NCI-H2171 (cell line): ENCODE measurements at regions not wholly inside any gene's neighbourhood (a gene's known extent, or its start where the extent isn't known, plus 50 kb on each side); places are given as distances from the start of the nearest gene placed in this dataset.

Experiments used
- DNase-seq: peaks from one replicate; lab custom pipeline; 2025; lab: John Stamatoyannopoulos, UW

DNA sequence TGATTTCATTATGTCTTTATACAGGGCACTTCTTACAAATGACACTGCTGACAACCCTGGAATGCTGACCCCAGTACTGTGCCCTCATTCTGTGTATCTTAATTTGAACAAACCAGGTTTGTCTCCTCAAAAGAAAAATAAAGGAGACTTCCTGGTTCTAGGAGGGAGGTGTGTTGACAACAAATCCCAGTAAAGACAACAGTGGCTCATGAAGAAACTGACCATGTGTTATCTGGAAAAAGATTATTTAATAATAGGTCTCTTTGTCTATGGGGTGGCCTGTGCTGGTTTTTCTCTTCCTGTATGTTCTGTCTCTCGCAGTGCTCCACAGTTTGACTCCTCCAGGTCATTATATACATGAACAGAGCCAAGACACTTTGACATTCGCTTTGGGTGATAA, 454.6 kb downstream of the LMO4 start:
- DNase-seq = no peak

GRCh38 chr1:87785386-87785785, 456.7 kb downstream of the LMO4 start:
- no peak for DNase-seq

- no peak for DNase-seq
Observed at GRCh38 chr1:87786229-87786628, 457.5 kb downstream of the LMO4 start.

- DNase-seq = no peak
Observed at GRCh38 chr1:87786861-87787545, 458.3 kb downstream of the LMO4 start.

GRCh38 chr1:87787551-87787950, 458.9 kb downstream of the LMO4 start:
- no peak for DNase-seq

DNA sequence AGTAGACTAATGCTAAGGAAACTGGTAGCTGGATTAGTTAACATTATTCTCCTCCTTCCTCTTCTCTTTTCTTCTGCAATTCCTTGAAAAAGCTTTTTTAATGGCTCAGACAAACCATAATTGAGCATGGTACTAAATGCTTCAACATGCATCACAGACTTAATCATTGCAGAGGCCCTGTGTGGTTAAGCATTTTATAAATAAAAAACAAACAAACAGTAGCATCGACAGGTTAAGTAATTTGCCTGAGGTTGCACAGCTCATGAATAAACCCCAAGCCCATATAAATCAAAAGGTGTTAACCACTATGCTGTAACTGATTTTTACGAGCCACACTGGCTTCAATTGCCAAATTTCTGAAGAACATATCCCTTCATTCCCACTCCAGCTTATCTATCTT, 462.1 kb downstream of the LMO4 start:
- DNase-seq = no peak

DNA sequence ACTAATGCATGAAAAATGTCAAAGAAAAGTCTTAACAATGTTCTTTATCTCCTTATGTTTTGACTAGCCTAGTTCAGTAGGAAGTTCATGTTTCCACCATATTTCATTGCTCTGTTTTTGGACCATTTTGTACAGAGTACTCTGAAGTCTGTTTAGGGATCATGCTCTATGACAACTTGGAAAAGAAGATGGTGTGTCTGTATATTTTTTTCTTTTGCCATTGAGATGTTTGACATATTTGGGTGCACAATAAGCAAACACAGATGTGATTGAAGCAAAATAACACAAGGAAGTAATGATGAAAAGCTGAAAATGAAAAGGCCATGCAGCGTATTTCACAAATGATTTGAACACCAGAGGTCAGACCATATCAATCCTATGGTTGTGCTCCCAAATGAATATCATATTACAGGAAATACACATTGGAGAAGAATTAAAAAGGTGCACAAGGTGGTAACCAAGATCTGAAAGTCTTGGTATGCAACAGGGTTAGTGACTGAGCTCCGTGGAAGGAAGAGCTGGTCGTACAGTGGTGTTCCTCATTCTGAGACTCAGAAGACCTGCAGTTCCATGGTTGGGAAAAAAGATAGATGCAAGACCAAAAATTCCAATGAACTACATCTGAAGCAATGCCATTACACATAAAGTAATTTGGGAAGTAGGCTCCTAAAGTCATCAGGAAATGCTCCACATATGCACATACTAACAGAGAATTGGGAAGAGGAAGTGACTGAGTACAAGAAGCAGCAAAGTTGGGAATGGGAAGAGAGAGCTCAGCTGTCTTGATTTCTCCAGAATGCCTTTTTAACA, 463.5 kb downstream of the LMO4 start:
- no peak for DNase-seq

DNA sequence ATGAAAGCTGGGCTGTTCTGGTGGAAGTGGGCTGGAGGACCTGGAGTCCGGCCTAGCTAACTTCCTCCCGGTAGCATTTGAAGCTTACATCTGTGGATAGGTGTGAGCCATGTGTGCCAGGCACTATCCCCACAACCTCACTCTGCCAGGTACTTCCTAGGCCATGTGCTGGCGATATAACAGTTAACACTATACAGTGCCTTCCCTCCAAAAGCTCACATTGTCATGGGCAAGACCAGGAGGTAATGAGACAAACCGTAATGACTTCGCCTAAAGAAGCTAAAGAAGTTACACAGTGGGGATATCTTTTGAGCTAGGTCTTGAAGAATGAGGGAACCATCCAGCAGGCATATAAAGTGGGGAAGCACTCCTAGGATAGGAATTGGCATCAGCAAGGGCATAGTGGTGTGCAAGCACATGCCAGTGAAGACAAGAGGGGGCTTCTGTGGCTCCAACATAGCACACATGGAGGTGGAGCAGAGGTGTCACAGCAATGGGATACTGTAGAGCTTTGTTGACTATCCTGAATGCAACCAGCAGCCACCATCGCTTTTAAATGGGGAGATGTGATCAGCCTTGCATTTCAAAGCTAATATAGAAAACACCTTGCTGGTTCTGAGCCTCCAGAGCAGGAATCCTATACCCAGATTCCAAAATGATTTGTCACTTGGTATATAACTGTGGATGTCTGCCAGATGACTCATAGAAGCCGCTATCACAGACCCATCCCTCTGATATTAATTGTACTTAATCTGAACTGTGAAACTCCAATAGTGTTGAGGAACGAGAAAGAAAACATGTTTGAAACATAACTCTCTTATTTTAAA, 466.3 kb downstream of the LMO4 start:
- no peak for DNase-seq

GRCh38 chr1:87795615-87796337, 467.1 kb downstream of the LMO4 start:
- no peak for DNase-seq

DNA sequence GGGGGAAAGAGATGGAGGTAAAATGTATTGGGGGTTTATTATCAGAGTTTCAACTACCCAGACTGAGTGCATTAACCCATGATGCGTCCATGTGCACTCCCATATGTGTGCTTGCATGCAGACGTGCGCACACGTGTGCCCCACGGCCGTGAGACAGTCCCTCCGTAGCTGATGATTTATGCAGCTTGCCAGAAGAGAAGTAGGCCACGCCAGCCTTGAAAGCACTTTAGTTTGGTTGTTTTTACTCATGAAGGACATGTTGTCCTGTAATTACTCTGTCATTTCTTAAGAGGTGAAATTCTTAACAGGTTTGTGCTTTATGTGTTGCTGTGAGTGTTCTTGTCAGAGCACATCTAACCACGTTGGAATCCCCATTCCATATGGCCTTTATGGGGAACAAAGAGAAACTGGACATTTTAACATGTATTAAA, 467.8 kb downstream of the LMO4 start:
- DNase-seq = no peak

DNA sequence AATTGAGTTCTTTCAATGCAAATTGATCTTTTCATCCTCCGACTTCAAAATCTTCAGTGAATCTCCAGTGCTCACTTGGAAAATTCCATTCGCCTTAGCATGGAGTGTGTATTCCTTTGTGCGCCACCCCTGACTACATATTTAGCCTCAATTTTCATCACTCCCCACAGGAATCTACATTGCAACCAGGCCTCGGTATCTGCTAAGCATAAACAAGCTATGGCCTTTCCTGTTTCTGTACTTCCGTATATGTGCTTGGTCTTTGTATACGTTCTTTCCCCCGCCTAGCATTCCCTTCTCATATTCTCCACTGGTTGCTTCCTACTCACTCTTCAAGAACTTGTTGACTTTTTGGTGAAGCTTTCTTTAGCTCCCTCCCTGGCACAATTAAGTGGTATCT, 470.8 kb downstream of the LMO4 start:
- DNase-seq = no peak

DNA sequence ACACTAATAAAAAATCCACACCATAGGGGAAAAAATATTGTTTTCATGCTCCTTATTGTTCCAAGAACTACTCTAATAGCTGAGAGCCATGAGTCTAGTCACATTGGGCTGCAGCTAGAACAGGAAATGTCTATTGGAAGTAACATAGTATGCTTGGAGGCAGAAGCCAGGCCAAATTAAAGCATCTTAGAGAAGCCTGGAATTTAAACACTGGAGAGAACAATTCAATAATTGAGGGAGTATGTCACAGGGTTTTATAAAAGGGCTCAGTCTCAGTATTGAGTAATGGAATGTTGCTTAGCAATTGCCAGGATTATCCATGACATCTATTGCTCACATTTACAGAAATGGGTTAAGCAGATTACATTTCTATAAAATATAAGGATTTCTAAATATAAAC, 471.3 kb downstream of the LMO4 start:
- DNase-seq = no peak

DNA sequence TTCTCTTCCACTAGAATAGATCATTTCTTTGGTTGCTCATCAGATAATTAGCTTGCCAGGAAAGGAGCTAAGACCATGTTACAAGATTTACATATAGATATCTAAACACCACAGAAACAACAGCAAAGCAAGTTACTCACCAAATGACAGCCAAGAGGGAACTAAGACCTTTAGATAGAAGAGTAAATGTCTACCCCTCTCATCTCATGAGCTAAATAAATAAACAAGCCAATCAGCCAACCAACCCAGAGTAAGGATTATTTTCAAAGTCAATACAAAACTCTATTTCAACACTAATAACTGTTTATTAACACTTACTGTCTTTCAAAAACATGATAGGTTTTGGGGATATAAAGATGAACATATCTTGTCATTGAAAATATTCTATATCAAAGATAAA, 474.7 kb downstream of the LMO4 start:
- DNase-seq = no peak

DNA sequence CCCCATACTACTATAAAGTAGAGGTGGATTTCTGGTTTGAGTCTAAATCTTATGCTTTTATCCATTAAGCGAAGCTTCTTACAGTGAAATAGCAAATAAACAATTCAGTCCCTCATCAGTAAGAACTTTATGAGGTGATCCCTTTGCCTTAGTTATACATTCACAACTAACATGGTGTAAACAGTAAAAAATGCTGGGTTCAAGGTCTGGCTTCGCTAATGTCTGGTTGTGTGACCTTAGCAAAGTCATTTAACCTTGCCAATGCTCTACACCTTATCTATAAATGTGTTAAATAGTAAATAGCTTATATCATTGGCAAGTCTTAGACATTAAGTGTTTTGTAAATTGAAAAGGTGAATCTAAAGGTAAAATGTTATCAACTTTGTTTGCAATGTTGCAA, 475.4 kb downstream of the LMO4 start:
- DNase-seq = no peak

DNA sequence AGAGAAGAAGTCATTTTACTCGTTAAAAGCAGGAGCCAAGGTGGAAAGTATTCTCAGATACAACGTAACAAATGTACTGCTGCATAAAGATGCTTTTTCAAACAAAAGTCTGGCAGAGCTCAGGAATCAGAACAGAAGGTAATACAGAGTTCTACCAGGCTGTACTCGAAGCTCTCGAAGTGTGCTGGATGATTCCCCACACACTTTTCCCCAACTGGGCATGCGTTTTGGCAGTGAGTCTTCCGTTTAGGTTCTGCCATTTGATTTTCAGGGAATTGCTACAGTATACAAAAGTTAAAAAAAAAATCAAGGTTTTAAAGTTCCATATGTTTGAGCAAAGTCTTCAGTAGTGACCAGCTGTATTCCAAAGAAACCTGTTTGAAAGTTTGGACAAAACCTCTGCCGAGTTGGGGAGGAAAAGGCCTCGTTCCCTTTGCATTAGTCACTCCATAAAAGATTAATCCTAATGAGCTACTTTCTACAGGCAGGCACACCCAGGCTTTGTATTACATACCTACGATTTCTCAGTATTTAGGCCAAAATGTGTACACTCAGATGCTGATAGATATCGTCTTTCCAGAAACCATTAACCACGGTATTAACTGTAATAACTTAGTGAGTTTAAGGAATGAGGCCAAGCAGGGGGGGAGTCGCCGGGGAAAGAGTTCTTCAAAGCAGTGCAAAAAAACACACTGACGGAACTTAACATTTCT, 477.1 kb downstream of the LMO4 start:
- no peak for DNase-seq

DNA sequence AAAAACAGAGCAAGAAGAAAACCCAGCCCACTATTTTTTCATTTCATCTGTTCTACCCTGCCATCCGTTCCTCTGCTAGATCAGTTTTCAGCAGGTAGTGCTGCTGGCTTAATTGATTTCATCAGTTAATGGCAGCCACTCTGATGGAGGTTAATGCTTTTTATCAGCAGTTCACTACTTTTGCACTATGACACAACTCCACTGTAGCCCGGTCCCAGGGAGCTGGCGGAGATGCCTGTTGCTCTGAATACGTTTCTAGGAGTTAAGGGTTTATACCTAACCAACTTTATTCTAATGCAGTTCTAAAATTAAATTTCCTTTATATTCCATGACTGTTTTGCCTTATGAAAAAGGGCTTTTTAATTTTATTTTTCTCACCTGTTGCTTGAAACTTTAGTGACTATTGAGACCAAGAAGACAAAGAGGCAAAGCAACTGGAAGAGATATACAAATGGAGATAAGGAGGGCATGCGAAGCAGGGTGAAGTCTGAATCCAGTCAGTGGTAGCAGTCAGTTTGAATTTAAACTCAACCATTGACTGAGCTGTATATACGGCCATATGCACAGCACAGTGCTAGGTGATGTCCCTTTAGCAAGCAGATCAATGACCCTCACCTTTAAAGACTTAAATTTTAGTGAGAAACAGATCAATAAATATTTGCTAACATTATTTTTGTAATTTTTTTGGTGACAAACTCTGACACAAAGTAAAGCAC, 477.9 kb downstream of the LMO4 start:
- no peak for DNase-seq

- DNase-seq = no peak
Observed at GRCh38 chr1:87810166-87810565, 481.5 kb downstream of the LMO4 start.

DNA sequence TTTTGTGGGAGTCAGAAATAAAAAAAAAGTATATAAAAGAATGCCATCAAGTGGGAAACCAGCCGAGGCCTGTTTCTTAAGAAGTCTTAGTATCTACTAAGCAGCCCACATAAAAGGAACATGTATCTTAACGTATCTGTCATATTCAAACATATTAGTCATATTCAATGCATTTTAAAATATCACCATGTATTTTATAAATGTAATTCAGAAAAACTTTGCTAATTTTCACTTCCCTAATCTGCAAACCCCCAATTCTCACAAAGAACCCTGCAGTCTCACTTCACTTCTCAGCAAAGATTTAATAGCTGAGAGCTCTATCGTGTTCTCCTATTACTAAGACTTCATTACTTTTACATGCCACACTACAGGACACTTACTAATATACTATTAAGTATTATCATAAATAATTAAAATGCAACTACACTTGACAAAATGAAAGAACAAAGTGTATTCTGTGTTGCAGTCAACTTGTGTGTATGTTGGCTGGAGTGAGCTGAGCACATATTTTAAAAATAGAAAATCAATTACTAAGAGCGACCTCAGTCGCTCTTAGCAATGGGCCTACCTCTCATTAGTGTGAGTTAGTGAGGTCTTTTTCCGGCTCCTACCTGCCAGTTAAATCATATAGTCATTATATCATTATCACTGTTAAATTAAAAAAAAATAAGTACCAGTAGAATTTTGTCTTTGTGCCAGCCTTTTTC, 484.3 kb downstream of the LMO4 start:
- no peak for DNase-seq

- no peak for DNase-seq
Observed at GRCh38 chr1:87814573-87814972, 485.9 kb downstream of the LMO4 start.

- no peak for DNase-seq
Observed at GRCh38 chr1:87816646-87817045, 488.0 kb downstream of the LMO4 start.
